NCI-H1092 treated with DMSO at 0.1 percent for 48 hours (cell line): ENCODE measurements at regions not wholly inside any gene's neighbourhood (a gene's known extent, or its start where the extent isn't known, plus 50 kb on each side); places are given as distances from the start of the nearest gene placed in this dataset.
"Not testable (repeated sequence)": the region's sequence is repeated elsewhere in the genome, so short reads cannot be mapped to it uniquely, and the experiment has no call there.

ENCODE experiments used
- DNase-seq: peaks from one replicate; lab custom pipeline; 2025; lab: John Stamatoyannopoulos, UW

DNA sequence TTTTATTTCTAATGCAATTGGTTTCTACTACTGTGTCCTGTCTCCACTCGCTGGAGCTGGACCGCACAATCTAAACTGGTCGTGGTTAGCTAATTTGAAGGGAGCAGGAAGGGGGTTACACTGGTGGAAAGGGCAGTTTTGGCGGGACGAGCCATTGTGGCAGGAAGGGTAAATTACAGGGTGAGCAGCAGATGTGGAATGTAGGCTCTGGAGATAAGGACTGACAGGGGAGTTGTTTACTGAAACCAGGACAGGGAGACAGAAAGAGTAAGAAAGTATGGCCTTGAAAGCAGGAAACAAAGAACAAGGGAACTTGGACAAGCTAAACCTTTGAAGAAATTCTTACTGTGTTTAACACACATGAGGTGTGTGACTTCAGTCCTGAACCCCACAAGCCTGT, 147.8 kb downstream of the ATXN7L3B start:
- DNase-seq = no peak

DNA sequence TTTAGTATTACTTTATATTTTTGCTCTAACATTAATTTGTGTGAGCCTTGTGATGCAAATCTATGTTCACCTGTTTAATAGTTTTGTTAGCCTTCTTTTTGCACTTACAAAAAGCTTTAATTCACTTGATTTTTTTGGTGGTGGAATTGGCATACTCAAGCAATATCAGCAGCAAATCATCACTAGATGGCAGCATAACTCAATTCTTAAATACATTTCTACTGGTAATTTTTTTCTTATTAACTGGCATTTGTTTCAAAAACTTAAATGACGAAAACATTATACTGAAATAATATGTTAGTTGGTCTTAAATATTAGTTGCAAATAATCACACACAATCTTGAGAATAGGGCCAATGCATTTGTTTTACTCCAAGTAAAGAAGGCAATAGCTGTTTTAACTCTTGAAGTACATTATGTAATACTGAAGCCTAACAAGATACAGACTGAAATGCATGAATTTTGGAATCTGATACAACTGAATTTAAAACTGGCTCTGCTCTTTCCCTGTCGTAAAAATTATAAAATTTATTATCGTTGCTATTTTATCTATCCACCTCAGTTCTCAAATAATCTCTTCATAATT, 151.5 kb downstream of the ATXN7L3B start:
- DNase-seq = peak; percentile 11

DNA sequence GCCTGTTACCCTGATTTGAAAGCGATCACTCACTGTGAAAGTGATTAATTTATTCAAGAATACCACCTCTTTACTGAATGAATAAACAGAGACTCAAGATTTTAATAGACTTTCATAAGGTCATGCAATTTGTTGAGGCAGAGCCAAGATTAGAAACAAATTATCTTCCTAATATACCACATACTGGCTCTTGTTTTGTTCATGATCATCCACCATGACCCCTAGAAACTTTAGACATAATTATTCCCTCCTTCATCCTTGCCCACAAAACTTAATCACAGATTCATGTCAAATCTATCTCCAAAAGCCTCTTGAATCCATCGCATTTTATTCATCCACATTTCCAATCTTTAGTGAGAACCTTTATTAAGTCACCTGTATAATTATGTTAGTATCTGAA, 152.3 kb downstream of the ATXN7L3B start:
- no peak for DNase-seq

DNA sequence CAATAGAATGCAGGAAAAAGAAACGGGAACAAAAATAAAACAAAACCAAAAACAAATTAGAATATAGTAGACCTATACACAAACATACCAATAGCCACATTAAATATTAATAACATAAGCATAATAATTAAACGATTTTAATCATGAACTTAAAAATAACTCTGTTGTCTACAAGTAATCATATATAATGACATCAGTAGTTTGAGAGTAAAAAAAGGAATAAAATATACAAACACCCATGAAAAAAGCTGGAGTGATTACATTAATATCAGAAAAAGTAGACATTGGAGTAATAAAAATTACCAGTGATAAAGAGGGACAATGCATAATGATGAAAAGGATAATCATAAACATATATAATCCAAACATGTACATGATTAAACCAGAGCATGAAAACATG, 181.8 kb downstream of the ATXN7L3B start:
- DNase-seq = no peak

DNA sequence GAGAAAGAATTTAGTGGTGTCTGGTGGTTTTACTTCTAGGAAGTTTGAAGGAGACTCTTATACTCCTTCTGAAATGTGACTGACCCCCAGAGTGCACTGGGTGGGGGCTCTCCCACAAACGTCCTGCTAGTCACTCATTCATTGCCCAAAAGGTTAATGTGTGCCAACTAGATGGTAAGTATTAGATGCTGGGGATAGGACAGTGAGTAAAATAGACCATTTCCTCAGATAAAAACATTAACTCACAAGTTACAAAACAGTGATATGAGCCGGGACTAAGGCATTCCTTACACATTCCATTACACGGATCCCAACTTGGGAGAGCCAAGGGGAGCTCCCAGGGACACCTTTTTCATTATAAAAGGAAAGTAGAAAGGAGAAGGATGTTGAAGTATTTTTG, 185.1 kb downstream of the ATXN7L3B start:
- no peak for DNase-seq

DNA sequence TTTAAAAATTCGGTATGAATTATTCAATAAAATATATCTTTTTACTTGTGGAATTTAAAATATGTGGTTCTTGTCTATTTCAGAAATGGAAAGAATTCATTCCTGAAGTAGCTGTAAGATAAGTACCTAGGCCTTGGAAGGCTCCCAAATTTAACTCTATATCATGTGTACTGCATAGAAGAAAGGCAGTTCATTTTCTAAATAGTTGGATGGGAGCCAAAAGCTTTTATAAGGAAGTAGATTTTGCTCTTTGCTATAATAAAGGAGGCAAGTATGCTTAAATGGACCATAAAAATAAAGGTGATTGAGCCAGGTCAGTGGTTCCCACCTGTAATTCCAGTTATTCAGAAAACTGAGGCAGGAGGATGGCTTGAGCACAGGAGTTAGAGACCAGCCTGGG, 187.5 kb downstream of the ATXN7L3B start:
- no peak for DNase-seq

DNA sequence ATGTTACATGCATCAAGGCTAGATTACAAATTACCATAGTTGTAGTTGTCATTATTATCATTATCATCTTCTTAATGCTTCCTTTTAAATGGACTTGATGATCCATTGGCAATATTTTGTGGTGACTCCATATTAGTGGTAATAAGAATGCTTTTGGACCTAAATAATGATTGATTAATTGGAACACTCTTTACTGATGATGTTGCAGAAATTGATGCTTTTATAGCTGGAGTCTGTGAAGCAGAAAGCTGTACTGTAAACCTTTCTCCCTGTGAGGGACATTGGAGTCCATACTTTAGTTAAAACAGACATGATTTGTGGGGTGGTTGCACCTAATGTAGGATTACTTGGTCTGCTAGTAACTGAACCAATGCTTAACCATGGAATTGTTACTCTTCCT, 190.4 kb downstream of the ATXN7L3B start:
- DNase-seq = no peak

DNA sequence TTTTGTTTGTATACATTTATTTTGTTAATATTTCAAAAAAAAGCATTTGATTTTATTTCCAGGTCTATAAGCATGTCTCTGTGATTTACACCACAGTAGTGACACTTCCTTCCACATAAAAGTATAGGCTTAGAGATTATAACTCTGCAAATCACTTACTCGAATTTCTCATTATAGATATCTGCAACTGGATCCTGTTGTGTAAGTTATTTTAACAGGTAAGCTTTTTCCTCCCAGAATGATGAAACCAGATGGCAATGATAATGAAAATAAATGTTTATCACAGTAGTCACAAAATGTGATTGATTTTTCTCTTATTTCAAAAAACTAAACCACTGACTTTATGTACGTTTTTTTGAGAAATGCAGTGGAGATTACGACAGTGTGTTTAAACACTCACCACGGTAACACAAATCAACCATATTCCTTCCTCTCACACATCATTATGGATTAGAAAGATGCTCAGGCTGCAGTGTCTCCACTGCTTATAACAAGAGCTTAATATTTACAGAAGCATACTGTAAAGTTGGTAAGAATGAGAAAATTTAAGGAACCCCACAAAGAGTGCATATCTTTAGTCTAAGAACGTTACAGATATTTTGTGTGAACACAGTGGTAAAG, 194.6 kb downstream of the ATXN7L3B start:
- no peak for DNase-seq

DNA sequence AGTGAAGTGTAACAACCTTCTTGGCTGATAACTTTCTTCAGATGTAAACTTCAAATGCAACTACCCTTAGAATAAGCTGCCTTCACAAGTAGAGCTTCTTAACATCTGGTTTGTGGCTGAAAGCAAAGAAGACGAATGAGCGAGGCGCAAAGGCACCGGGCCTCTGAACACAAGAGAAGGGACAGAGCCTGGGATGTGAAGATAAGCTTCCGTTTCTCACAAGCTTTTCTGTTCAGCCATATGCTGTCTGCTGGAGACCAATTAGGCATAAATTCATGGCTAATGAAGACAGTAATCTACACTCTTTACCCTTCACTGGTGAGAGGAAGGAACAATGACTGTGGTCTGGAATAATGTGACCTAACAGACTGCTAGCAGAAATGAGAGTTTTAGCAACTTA, 195.2 kb downstream of the ATXN7L3B start:
- no peak for DNase-seq

DNA sequence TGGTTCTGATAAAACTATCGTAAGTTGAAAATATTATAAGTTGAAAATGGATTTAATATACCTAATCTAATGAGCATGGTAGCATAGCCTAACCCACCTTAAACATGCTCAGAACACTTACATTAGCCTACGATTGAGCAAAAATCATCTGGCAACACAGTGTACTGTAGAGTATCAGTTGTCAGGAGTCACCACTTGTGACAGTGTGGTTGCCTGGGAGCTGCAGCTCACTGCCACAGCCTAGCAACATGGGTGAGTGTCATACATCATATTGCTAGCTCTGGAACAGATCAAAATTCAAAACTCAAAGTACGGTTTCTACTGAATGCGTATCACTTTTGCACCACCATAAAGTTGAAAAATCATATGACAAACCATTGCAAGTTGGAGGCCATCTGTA, 203.5 kb downstream of the ATXN7L3B start:
- DNase-seq = no peak

DNA sequence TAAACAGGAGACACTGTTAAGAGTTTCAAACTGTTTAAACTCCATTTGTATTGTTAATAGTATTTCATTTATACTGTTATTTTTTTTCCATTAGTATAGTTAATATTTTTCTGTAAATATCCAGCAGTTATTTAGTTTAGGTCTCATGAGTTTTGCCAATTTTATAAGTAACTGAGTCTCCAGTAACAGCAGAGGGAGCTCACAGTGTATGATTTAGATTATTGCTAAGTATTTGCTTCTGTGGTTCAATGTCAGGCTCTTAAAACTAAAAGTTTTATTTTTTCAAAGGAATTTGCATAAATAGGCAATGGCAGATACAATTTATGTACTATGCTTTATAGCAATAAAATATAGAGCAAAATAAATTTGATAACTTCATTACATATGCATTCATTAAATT, 209.7 kb downstream of the ATXN7L3B start:
- DNase-seq = no peak

DNA sequence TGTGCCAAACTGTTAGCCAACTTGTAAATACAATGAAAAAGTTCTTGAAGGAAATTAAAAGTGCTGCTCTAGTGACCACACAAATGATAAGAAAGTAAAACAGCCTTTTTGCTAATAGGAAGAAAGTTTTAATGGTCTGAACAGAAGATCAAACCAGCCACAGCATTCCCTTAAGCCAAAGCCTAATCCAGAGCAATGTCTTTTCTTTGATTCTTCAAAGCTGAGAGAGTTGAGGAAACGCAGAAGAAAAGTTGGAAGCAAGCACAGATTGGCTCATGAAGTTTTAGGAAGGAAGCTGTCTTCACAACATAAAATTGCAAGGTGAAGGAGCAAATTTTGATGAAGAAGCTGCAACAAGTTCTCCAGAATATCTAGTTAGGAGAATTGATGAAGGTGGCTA, 213.8 kb downstream of the ATXN7L3B start:
- no peak for DNase-seq

DNA sequence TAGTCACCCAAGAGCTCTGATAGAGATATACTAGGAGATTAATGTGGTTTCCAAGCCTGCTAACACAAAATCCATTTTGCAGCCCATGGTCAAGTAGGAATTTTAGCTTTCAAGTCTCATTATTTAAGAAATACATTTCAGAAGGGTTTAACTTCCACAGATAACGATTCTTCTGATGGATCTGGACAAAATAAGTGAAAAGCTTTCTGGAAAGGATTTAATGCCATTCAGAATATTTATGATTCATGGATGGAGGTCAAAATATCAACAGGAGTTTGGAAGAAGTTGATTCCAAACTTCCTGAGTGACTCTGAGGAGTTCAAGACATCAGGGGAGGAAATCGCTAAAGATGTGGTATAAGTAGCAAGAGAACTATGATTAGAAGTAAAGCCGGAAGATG, 214.6 kb downstream of the ATXN7L3B start:
- DNase-seq = no peak

DNA sequence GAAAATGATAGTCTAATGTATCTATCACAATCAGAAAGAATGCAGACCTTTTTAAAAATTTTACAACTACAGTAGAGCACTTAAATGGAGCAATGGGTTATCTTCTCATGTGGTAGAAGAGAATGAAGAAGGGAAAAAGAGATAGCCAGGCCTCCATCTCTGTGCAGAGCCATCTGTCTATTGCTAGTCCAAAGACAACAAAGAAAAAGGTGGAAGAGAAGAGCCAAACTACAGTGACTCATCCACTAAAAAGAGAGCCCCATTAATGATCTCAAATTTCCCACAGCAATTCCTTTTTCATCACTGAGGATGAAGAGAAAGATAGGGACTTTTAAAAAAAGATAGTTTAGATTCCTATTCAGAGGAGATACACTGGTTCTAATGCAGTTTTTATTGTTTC, 232.9 kb downstream of the ATXN7L3B start:
- no peak for DNase-seq

DNA sequence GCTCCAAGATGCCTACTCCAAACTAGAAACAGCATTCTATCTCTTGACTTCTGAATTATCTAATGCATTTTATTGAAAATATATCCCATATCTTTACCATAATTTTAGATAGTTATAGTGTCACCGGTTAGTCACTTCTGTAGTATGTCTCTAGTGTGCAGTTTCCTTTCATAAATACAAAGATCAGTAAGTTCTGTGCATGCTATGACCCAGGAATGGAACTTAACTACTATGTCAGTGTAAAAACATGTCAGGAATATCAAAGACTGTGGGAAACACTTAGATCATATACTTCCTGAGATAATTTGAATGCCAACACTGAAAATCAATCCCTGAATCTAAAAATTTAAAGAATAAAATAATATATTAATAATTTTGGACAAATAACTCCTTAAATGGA, 237.6 kb downstream of the ATXN7L3B start:
- DNase-seq = no peak

DNA sequence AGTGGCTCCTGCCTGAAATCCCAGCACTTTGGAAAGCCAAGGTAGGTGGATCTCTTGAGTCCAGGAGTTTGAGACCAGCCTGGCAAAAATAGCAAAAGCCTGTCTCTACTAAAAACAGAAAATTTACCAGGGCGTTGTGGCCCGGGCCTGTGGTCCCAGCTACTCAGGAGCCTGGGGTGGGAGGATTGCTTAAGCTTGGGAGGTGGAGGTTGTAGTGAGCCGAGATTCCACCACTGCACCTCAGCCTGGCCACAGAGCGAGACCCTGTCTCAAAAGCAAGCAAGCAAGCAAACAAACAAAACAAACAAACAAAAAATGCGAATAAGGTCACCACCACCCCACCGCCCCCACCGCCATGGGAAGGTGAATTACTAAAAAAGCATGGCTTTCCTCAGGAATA, 238.7 kb downstream of the ATXN7L3B start:
- no peak for DNase-seq

DNA sequence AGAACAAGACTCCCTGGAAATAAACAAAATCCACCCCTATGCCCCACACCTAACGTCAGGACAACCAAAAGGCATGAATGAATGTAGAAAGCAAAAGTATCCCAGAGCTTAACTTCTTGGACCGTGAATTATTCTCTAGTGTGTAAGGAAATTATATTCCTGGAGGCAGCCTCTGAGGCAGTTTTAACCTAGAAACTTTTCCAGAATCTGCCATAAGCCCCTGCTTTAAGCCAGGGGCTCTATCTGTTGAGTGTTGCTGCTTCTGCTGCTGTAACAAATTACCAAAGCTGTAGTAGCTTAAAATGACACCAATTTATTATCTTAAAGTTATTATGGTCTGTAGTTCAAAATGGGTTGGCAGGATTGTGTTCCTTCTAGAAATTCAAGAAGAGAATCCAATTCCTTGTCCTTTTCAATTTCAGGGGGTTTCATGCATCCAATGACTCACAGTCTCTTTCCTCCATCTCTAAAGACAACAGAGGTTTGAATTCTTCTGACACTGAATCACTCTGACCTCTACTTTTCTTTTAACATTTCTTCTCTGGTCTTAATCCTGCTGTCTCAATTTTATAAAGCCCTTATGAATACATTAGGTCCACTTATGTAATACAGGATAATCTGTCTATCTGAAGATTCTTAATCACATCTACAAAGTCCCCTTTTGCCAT, 242.7 kb downstream of the ATXN7L3B start:
- no peak for DNase-seq

DNA sequence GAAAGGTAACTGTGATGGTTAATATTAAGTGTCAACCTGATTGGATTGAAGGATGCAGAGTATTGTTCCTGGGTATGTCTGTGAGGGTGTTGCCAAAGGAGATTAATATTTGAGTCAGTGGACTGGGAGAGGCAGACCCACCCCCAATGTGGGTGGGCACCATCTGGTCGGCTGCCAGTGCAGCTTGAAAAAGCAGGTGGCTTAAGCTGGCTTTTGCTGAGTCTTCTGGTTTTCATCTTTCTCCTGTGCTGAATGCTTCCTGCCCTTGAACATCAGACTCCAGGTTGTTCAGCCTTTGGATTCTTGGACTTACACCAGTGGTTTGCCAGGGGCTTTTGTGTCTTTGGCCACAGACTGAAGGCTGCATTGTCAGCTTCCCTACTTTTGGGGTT, 243.2 kb downstream of the ATXN7L3B start:
- DNase-seq = not testable (repeated sequence)

DNA sequence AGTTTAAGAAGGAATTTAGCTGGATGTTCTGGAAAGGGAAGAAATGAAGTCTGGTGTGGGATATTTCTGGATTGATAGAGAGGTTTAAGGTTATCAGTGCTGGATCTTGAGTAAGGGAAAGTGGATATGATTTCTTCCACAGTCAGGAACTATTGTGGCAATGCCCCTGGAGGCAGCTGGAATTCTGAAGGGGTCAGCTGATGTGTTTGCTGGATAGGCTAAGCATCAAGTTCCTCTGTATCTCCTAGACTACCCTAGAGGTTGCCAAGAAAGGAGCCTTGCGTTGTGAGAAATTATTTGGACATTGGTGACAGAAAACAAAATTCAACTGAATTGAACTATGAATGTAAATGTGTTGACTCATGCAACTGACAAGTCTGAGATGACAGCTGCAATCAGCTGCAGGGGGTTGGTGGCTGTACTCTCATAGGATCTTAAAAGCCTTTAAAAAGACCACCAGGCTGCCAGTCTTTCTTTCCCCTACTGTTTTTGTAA, 244.4 kb downstream of the ATXN7L3B start:
- no peak for DNase-seq

DNA sequence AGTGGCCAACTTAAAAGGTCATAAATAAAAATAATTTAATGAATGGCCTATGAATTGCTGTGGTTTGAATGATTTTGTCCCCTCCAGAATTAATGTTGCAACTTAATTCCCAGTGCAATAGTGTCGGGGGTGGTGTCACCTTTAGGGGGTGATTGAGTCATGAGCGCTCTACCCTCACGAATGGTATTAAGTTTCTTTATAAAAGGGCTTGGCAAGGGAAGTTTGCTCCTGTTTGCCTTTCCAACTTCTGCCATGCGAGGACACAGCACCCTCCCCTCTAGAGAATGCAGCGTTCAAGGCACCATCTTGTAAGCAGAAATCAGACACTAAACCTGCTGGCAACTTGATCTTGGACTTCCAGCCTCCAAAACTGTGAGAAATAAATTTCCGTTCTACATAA, 253.3 kb downstream of the ATXN7L3B start:
- DNase-seq = no peak

DNA sequence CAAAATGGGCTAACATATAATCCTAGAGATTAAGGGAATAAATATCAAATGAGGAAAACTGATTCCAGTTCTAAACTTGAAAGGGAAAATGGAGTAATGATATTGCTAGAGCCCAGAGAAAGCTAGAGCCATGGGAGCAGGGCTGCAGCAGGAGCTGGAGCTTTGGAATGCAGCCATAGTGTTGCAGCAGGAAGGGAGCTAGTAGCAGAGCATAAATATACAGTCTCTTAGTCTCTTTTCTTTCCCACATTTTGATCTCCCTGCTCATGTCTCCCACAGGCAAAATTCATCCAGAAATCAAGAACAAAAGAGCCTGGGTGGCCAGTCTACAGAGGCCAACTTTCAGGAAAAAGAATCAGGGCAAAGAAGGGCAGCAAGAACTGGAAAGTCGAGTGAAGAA, 253.7 kb downstream of the ATXN7L3B start:
- DNase-seq = no peak

DNA sequence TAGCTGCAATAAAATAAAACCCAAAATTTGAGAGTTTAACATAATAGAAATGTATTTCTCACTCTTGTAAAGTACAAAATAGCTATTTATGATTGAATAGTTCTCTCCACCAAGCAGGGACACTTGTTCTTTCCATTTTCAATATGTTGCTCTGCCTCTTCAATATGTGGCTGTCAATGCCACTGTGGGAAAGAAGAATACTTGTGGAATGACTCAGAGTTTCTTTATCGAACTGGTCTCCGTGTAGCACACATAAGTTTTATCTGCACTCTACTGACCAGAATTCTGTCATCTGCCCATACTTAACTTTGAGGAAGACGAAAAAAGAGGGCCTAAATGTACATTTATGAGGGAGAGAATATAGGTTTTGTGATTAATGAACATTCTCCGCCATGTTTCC, 256.9 kb downstream of the ATXN7L3B start:
- no peak for DNase-seq

DNA sequence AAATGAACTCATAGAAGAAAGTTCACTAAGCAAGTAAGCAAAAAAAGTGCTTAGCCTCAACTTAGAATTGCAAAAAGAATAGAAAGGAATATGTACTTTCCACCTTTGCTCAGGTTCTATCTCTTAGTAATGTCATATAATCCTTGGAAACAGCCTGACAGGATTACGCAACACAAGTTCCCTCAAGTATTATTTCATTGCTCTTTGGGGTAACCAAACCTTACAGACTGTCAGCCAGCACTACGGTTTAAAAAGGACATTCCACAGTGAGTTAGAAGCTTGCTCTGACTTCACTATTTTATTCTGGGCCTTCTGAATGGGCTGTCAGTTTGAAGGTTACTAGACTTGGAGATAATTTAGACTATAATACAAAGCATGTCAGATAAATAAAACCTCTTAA, 264.0 kb downstream of the ATXN7L3B start:
- no peak for DNase-seq
